ENCODE measurements at regions not wholly inside any gene's neighbourhood (a gene's known extent, or its start where the extent isn't known, plus 50 kb on each side); places are given as distances from the start of the nearest gene placed in this dataset.

DNA sequence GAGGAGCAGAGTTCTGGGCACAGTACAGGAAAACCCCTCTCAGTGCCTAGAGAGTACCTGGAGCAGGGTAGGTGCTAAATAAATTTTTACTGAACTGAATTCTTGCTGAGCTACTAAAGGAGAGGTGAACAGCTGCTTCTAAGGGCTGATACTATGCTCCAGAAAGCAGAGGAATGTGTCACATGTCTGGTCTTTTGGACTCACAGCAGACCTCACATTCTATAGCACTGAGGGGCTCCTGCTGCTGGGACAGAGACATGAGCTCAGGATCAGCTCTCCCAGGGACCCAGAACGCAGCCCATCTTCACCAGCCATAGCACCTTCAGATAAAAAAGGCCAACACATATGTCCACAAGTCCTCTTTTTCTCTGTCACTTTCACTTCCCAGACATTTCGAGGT is 133.0 kb upstream of the KLF14 start:
- TF ChIP-seq, protein P1, sequence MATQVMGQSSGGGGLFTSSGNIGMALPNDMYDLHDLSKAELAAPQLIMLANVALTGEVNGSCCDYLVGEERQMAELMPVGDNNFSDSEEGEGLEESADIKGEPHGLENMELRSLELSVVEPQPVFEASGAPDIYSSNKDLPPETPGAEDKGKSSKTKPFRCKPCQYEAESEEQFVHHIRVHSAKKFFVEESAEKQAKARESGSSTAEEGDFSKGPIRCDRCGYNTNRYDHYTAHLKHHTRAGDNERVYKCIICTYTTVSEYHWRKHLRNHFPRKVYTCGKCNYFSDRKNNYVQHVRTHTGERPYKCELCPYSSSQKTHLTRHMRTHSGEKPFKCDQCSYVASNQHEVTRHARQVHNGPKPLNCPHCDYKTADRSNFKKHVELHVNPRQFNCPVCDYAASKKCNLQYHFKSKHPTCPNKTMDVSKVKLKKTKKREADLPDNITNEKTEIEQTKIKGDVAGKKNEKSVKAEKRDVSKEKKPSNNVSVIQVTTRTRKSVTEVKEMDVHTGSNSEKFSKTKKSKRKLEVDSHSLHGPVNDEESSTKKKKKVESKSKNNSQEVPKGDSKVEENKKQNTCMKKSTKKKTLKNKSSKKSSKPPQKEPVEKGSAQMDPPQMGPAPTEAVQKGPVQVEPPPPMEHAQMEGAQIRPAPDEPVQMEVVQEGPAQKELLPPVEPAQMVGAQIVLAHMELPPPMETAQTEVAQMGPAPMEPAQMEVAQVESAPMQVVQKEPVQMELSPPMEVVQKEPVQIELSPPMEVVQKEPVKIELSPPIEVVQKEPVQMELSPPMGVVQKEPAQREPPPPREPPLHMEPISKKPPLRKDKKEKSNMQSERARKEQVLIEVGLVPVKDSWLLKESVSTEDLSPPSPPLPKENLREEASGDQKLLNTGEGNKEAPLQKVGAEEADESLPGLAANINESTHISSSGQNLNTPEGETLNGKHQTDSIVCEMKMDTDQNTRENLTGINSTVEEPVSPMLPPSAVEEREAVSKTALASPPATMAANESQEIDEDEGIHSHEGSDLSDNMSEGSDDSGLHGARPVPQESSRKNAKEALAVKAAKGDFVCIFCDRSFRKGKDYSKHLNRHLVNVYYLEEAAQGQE (IDR thresholded peaks at IDR 0.05; ENCODE audit: low read depth): 0 out of 2 replicates have a peak, but pooled peaks have one; percentile 7
- TF ChIP-seq, protein P2, sequence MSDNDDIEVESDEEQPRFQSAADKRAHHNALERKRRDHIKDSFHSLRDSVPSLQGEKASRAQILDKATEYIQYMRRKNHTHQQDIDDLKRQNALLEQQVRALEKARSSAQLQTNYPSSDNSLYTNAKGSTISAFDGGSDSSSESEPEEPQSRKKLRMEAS (IDR thresholded peaks at IDR 0.05): no peak
- TF ChIP-seq EP300 (IDR thresholded peaks at IDR 0.05; ENCODE audit: borderline replicate concordance) (no peak), CREB1 (IDR thresholded peaks at IDR 0.05; ENCODE audit: low read depth) (no peak), CEBPB (IDR thresholded peaks at IDR 0.05) (no peak)

Data from Ishikawa (cell line).